GM12865 (cell line): ENCODE measurements at regions not wholly inside any gene's neighbourhood (a gene's known extent, or its start where the extent isn't known, plus 50 kb on each side); places are given as distances from the start of the nearest gene placed in this dataset.

Experiments used
- DNase-seq: peaks from one replicate; pipeline ENCODE4 v3.0.0; 2010; ENCODE audit warnings: low read depth
- H3K4me3 ChIP-seq: 2 replicates; pipeline ENCODE4 v1.5.1; 2011; ENCODE audit warnings: mild to moderate bottlenecking, low read depth, low read length, control low read depth
- TF ChIP-seq, protein P1 (sequence below): IDR thresholded peaks from 2 replicates; pipeline ENCODE4 v1.5.1; 2011; ENCODE audit warnings: low read length, control low read depth, low read depth, inconsistent platforms; ENCODE audit not compliant: insufficient read depth; ENCODE audit errors: missing control alignments

DNA sequence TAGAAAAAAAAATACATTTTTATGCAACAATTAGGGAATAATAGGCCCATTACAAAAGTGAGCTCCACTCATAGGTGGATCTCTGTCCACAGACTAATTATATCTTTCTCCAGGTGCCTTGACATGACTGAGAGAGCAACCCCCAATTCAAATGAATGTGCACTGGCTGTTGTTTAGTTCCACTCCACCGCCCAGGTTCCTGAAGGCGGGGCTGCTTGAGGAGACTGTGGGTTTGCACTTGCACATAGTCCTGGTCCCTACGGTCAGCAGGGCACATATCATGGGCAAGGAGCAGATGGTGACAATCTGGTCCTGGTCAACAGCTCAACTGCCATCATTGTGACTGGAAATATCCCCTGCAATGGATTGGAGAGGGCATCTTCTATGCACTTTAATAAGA, 195.6 kb upstream of the PWP1 start:
- TF ChIP-seq, protein P1, sequence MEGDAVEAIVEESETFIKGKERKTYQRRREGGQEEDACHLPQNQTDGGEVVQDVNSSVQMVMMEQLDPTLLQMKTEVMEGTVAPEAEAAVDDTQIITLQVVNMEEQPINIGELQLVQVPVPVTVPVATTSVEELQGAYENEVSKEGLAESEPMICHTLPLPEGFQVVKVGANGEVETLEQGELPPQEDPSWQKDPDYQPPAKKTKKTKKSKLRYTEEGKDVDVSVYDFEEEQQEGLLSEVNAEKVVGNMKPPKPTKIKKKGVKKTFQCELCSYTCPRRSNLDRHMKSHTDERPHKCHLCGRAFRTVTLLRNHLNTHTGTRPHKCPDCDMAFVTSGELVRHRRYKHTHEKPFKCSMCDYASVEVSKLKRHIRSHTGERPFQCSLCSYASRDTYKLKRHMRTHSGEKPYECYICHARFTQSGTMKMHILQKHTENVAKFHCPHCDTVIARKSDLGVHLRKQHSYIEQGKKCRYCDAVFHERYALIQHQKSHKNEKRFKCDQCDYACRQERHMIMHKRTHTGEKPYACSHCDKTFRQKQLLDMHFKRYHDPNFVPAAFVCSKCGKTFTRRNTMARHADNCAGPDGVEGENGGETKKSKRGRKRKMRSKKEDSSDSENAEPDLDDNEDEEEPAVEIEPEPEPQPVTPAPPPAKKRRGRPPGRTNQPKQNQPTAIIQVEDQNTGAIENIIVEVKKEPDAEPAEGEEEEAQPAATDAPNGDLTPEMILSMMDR, result no peak
- DNase-seq, result peak; percentile 42
- no peak overlapping the region for H3K4me3 ChIP-seq

DNA sequence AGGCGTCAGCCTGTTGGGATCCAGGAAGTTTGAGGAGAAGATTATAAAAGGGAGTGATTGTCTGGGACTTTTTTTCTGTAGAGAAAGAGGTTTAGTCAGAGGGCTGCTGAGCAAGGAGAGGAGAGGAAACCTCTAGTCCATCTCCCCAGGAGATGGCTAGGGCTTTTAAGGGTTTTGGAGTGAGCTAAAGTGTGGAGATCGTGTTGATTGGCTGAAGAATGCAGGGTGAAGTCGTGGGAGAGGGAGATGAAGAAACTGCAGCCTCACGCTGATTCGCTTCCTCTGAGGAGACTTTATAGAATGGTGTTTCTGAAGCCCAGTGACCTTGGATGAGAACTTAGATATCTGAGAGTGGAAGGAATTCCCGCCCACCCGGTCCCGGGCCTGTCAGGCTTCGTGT, 193.7 kb upstream of the PWP1 start:
- TF ChIP-seq, protein P1, result no peak
- DNase-seq, result no peak
- no peak overlapping the region for H3K4me3 ChIP-seq

DNA sequence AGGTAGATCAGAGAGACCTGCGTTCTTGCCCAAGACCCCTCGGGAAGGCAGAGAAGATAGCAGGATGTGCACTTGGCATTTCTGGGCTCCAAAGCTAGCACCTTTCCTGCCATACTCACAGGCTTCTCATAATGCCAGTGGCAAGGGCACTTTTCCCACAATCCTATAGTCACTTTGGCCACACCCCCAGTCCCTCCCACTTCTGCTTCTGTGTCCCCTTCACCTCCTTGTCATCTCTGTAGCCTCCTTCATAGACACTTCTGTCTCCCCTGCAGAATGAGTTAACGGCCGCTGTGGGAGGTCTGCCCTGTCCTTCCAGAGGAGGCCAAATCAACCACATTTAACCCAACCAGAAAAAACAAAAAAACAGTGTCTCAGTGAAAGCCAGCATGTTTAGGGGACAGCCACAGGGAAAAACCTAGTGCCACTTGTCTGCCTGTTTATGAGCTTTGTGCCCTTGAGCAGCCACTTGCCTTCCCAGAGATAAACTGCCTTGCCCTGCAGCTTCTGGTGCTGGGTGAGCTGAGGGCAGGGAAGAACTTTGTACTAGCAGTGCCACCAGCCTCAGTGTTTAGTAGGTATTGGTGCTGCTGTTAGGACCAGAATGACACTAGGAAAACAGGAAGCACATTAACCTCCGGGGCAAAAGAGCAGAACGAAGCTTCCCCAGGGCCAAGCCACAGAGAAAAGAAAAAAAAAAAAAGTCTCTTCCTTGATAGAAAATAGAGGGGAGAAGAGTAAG, 193.0 kb upstream of the PWP1 start:
- DNase-seq, result peak; percentile 27
- no peak overlapping the region for H3K4me3 ChIP-seq
- TF ChIP-seq, protein P1, result no peak

DNA sequence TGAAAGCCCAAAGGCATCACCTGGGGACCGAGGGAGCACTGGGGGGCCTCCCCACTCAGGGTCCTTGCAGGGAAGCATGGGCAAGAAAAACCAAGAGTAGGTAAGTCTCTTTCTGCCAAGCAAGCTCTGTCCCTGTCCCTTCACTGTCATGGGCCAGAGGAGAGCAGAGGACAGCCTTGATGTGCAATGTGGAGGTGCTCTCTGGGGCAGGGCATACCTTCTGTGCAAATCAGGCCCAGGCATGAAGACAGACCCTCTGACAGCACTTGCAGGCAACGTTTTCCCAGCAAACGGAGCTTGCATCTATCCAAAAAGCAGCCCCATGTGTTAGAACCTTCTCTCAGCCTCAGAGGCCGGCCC, 192.5 kb upstream of the PWP1 start:
- no peak overlapping the region for H3K4me3 ChIP-seq

DNA sequence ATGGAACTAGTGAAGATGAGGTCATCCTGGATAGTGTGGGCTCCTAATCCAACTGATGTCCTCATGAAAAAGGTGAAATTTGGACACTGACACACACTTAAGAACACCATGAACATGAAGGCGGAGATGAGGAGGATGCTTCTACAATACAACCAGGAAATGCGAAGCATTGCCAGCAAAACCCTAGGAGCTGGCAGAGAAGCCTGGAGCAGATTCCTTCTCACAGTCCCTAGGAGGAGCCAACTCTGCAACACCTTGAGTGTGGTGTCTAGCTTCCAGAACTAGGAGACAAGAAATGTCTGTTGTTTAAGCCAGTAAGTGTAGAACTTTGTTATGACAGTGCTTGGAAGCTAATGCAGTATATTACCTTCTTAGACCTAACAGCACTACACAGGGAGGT, 191.9 kb upstream of the PWP1 start:
- no peak for DNase-seq
- no peak overlapping the region for H3K4me3 ChIP-seq
- TF ChIP-seq, protein P1, result no peak

More for the DNA sequence above, 192.5 kb upstream of the PWP1 start:
- TF ChIP-seq, protein P1, result no peak
- no peak for DNase-seq

DNA sequence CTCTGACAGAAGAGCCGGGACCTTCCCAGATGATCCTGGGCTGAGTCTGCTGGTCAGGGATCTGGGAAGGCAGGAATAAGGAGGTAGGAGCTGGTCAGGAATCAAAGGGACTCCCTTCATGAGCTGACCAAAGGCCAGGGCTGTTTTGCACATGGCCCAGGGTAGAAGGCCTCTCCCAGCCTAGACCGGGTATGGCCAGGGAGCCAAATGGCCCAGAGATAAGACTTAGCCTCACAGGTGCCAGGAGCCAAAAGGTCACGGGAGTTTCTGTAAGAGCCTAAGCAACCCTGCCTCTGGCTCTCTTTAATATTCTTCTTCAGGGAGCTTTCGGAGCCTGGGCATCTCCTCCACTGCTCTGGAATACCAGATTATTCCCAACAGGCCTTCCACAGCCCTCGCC, 191.3 kb upstream of the PWP1 start:
- H3K4me3 ChIP-seq, result no peak overlapping the region
- TF ChIP-seq, protein P1, result no peak
- no peak for DNase-seq

DNA sequence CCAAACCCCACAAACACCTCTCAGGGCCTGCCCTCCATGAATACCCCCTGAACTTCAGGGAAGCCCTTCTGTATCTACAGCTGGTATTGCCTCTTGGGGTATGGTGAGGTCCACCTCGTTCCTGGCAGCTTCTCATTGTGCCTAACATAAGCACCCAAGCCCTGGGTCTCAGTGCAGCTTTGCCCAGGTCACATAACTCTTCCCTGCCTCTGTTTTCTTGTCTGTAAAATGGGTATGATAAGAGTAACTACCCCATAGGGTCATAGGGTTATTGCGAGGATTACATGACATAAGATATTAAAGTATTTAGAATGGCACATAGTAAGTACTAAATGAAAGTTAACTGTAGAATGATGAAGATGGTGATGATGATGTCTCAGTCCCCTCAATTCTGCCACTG, 190.0 kb upstream of the PWP1 start:
- TF ChIP-seq, protein P1, result no peak
- H3K4me3 ChIP-seq, result no peak overlapping the region
- no peak for DNase-seq
